ENCODE measurements at regions not wholly inside any gene's neighbourhood (a gene's known extent, or its start where the extent isn't known, plus 50 kb on each side); places are given as distances from the start of the nearest gene placed in this dataset.
"Not testable (repeated sequence)": the region's sequence is repeated elsewhere in the genome, so short reads cannot be mapped to it uniquely, and the experiment has no call there.

DNA sequence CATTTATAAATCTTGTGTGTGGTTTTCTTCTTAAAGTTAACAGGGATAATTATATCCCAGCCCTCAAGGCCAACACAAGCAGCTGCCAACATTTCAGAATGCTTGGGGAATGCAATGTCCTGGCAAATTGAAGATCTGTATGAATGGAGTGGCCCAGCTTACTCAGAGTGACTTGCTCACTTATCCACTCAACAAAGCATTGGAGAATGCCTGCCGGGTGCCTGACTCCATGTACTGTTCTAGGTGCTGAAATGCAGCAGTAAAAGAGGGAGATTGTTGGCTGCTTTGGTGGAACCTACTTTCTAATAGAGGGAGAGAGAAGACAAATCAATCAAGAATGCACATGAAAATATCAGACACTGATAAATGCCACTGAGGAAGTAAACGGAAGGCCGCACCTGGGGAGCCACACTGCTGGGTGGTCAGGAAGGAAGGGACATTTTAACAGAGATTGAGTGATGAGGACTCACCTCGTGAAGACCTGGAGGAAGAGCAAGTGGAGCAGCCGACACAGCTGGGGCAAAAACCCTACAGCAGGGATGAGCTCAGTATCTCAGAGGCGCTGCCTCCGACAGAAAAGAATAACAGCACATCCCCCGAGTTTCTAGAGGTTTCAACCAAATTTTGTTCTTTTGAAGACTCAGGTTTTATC, 61.2 kb upstream of the VASH1 start:
- no peak for DNase-seq (ENCODE audit: low read depth in 3 of 3)

DNA sequence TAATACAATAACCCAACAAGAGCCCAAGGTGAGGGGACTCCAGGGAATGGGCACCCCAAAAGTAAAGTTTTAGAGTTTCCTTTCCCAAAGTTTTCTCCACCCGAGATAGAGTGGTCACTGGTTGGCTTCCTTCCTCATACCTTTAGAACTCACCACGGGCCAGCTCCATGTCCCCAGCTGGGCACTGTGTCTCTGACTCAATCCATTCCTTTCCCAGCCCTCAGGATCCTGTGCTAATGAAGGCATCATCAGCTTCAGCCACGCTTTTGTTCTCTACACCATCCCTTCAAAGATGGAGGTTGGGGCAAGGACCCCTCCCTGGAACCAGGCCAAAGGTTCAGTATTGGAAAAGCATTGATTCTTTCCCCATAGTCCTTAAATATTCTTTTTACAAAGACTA, 59.8 kb upstream of the VASH1 start:
- DNase-seq (ENCODE audit: low read depth in 3 of 3), result no peak

- DNase-seq (ENCODE audit: low read depth in 3 of 3), result no peak
These were observed 59.3 kb upstream of the VASH1 start for GRCh38 chr14:76701981-76702380.

GRCh38 chr14:76705214-76705613, 56.1 kb upstream of the VASH1 start:
- DNase-seq (ENCODE audit: low read depth in 3 of 3), result no peak

DNA sequence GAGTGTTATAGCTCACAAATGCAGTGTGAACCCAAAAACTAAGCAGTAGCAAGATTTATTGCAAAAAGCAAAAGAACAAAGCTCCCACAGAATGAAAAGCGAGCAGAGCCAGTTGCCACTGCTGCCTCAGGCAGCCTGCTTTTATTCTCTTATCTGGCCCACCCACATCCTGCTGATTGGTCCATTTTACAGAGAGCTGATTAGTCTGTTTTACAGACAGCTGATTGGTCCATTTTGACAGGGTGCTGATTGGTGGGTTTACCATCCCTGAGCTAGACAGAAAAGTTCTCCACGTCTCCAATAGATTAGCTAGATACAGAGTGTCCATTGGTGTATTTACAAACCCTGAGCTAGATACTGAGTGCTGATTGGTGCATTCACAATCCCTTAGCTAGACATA, 55.1 kb upstream of the VASH1 start:
- not testable (repeated sequence) for DNase-seq (ENCODE audit: low read depth in 3 of 3)

- no peak for DNase-seq (ENCODE audit: low read depth in 3 of 3)
These were observed 54.5 kb upstream of the VASH1 start for GRCh38 chr14:76706811-76707210.

DNA sequence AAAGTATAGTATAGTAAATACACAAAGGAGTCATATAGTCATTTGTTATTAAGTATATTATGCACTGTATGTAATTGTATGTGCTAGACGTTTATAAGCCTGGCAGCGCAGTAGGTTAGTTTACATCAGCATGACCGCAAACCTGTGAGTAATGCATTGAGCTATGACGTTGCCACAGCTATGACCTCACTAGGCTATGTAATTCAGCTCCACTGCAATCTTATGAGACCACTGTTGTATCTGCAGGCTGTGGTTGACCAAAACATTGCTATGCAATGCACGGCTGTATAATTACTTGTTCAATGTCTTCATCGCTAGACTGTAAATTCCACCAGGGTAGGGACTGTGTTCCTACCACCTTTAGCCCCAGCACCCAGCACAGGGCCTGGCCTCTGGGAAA, 53.2 kb upstream of the VASH1 start:
- DNase-seq (ENCODE audit: low read depth in 3 of 3), result no peak

GRCh38 chr14:76708771-76709170, 52.5 kb upstream of the VASH1 start:
- no peak for DNase-seq (ENCODE audit: low read depth in 3 of 3)

- DNase-seq (ENCODE audit: low read depth in 3 of 3), result peak in 2 of 3 donors; percentile 4 to 33
These were observed 50.9 kb upstream of the VASH1 start for GRCh38 chr14:76710056-76711010.
